ENCODE measurements at regions not wholly inside any gene's neighbourhood (a gene's known extent, or its start where the extent isn't known, plus 50 kb on each side); places are given as distances from the start of the nearest gene placed in this dataset.

DNA sequence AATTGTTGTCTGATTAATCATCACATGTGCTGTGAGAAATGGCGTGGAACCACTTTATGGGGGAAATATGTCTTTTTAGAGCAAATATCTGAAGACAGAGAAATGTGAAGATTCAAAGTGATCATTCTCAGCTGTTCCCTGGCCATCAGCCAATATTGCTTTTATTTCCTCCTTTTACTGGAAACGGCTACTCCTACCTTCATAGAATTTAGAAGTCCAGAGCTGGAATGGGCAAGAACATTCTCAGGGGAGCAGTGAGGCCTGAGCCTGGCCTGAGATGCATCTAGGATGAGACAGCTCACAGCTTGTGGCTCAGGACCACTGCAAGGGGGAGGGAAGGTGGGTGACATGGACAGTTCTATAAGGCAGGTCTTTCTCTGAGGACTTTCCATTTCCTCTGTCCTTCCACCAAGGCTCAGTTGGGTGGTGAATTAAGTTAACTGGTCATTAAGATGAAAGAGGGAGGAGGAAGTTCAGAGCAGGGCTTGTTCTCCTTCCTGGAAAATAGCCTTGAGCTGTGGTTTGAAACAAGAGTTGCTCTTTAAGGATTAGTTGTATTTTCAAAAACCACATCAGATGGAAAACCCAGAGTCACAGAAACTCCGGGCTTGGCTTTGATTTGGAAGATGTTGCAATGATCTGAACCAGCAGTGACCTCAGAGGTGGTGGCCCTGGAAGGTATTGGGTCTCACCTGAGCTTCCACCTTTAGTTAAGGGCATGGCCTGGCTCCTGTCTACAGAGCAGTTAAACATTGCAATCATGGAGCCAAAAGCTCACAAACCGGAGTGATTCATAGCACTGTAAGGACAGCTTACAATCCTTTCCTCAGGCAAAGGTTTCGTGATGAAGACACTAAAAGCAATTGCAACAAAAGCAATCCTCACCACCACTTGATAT, 144.3 kb downstream of the VAPA start:
- Histone ChIP-seq H3K36me3 (ENCODE audit: control insufficient read depth in 2 of 2, insufficient read depth in 1 of 2, low read length in 2 of 2) (no peaks in the 10 kb centered on the region), H3K4me1 (ENCODE audit: control insufficient read depth, insufficient read depth, low read length) (no peaks in the 10 kb centered on the region), H3K27ac (ENCODE audit: extremely low read depth, low read depth, low read length) (no peak overlapping the region), H3K9me3 (ENCODE audit: control insufficient read depth, insufficient read depth, low read depth, low read length) (no peaks in the 10 kb centered on the region), H3K4me3 (ENCODE audit: low read depth, low read length) (no peak overlapping the region)
- TF ChIP-seq ZNF354C (tag by site-specific recombination; IDR thresholded peaks at IDR 0.05; ENCODE audit: borderline replicate concordance, low read depth) (no peak), TCF7L2 (IDR thresholded peaks at IDR 0.05; ENCODE audit: borderline replicate concordance, low read depth, low read length) (no peak), ZNF48 (tag by site-specific recombination; IDR thresholded peaks at IDR 0.05) (no peak), ZXDB (tag by site-specific recombination; IDR thresholded peaks at IDR 0.05) (no peak), ZNF670 (tag by site-specific recombination; IDR thresholded peaks at IDR 0.05; ENCODE audit: low read depth) (no peak), ZNF555 (tag by site-specific recombination; conservative IDR thresholded peaks at IDR 0.05) (no peak), PRDM1 (tag by site-specific recombination; IDR thresholded peaks at IDR 0.05) (no peak), ZNF76 (tag by site-specific recombination; IDR thresholded peaks at IDR 0.05; ENCODE audit: borderline replicate concordance, low read depth) (no peak), ZNF324 (tag by site-specific recombination; IDR thresholded peaks at IDR 0.05) (no peak), ZNF621 (tag by site-specific recombination; IDR thresholded peaks at IDR 0.05) (no peak)
- TF ChIP-seq, protein P1, sequence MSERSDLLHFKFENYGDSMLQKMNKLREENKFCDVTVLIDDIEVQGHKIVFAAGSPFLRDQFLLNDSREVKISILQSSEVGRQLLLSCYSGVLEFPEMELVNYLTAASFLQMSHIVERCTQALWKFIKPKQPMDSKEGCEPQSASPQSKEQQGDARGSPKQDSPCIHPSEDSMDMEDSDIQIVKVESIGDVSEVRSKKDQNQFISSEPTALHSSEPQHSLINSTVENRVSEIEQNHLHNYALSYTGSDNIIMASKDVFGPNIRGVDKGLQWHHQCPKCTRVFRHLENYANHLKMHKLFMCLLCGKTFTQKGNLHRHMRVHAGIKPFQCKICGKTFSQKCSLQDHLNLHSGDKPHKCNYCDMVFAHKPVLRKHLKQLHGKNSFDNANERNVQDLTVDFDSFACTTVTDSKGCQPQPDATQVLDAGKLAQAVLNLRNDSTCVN (tag by site-specific recombination; optimal IDR thresholded peaks at IDR 0.05) = no peak
- TF ChIP-seq, protein P2, sequence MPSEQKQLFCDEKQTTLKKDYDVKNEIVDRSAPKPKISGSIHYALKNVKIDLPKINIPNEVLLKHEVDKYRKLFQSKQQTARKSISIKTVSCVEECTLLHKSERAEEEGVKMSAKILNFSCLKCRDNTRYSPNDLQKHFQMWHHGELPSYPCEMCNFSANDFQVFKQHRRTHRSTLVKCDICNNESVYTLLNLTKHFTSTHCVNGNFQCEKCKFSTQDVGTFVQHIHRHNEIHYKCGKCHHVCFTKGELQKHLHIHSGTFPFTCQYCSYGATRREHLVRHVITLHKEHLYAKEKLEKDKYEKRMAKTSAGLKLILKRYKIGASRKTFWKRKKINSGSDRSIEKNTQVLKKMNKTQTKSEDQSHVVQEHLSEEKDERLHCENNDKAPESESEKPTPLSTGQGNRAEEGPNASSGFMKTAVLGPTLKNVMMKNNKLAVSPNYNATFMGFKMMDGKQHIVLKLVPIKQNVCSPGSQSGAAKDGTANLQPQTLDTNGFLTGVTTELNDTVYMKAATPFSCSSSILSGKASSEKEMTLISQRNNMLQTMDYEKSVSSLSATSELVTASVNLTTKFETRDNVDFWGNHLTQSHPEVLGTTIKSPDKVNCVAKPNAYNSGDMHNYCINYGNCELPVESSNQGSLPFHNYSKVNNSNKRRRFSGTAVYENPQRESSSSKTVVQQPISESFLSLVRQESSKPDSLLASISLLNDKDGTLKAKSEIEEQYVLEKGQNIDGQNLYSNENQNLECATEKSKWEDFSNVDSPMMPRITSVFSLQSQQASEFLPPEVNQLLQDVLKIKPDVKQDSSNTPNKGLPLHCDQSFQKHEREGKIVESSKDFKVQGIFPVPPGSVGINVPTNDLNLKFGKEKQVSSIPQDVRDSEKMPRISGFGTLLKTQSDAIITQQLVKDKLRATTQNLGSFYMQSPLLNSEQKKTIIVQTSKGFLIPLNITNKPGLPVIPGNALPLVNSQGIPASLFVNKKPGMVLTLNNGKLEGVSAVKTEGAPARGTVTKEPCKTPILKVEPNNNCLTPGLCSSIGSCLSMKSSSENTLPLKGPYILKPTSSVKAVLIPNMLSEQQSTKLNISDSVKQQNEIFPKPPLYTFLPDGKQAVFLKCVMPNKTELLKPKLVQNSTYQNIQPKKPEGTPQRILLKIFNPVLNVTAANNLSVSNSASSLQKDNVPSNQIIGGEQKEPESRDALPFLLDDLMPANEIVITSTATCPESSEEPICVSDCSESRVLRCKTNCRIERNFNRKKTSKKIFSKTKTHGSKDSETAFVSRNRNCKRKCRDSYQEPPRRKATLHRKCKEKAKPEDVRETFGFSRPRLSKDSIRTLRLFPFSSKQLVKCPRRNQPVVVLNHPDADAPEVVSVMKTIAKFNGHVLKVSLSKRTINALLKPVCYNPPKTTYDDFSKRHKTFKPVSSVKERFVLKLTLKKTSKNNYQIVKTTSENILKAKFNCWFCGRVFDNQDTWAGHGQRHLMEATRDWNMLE (tag by site-specific recombination; conservative IDR thresholded peaks at IDR 0.05; ENCODE audit: low read depth) = no peak
- ChIA-PET CTCF (no interaction called here), POLR2A (interaction anchor here (0.6 to 1.4 kb wide), 2 partner anchors 74 to 396 kb away, joined by 3 read pairs; no protein-coding TSS in a partner anchor)

DNA sequence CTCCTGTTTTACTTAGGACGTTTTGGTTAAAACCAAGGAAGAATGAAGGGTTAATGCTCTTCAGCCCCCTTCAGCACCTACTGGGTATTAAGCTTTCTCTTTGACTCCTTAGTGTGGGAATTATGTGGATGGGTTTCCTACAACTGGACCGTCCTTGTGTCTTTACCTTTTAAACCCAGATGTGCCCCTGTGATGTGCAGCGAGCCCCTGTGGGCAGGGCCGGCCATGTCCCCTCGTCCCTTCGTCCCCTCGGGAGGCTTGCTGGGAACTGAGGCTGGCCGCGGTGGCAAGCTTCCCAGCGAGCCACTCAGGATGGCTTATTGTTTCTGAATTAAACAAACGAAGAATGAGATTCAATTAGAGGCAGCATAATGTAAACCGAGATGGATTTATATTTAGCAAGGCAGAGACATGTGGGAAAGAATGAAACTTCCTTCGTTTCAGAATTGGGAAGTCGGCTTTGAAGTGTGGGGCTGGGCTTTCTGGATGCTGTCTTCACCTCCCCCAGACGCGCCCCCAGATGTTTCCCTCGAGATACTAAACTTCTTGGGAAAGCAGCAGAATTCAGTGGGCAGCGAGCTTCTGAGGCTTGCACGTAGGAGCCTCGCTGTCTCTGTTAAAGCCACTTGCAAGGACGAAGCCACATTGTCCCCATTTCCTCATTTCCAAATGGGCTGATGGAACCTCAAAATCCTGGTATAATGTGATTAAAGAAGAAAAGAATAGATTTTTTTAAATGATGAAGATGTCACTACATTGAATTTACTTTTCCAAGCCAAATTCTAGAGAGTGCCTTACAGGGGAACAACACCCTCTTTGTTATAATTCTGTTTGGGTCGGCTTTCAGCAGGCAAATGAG, 146.0 kb downstream of the VAPA start:
- Histone ChIP-seq H3K4me1 (ENCODE audit: control insufficient read depth, insufficient read depth, low read length) (no peaks in the 10 kb centered on the region), H3K9me3 (ENCODE audit: control insufficient read depth, insufficient read depth, low read depth, low read length) (no peaks in the 10 kb centered on the region), H3K36me3 (ENCODE audit: control insufficient read depth in 2 of 2, insufficient read depth in 1 of 2, low read length in 2 of 2) (no peaks in the 10 kb centered on the region), H3K27ac (ENCODE audit: extremely low read depth, low read depth, low read length) (no peak overlapping the region), H3K4me3 (ENCODE audit: low read depth, low read length) (no peak overlapping the region)
- CTCF ChIA-PET = interaction anchor here (0.7 kb wide), 1 partner anchor 55 kb away, joined by 3 read pairs; no protein-coding TSS in a partner anchor
- POLR2A ChIA-PET = no interaction called here
- no peak for TF ChIP-seq ZNF404 (tag by site-specific recombination; IDR thresholded peaks at IDR 0.05)
- no peak for TF ChIP-seq ZNF184 (tag by site-specific recombination; IDR thresholded peaks at IDR 0.05)
- no peak for TF ChIP-seq ZNF239 (tag by site-specific recombination; IDR thresholded peaks at IDR 0.05)
- TF ChIP-seq, protein P1 (tag by site-specific recombination; optimal IDR thresholded peaks at IDR 0.05) = no peak
- no peak for TF ChIP-seq ZNF707 (tag by site-specific recombination; IDR thresholded peaks at IDR 0.05)
- no peak for TF ChIP-seq ZNF621 (tag by site-specific recombination; IDR thresholded peaks at IDR 0.05)
- TF ChIP-seq MZF1 (tag by site-specific recombination; IDR thresholded peaks at IDR 0.05; ENCODE audit: borderline replicate concordance) = no peak
- TF ChIP-seq ZNF23 (tag by site-specific recombination; IDR thresholded peaks at IDR 0.05; ENCODE audit: borderline replicate concordance) = no peak
- no peak for TF ChIP-seq YY1 (tag by site-specific recombination; IDR thresholded peaks at IDR 0.05)
- TF ChIP-seq, protein P3, sequence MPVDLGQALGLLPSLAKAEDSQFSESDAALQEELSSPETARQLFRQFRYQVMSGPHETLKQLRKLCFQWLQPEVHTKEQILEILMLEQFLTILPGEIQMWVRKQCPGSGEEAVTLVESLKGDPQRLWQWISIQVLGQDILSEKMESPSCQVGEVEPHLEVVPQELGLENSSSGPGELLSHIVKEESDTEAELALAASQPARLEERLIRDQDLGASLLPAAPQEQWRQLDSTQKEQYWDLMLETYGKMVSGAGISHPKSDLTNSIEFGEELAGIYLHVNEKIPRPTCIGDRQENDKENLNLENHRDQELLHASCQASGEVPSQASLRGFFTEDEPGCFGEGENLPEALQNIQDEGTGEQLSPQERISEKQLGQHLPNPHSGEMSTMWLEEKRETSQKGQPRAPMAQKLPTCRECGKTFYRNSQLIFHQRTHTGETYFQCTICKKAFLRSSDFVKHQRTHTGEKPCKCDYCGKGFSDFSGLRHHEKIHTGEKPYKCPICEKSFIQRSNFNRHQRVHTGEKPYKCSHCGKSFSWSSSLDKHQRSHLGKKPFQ (tag by site-specific recombination; IDR thresholded peaks at IDR 0.05) = no peak
- TF ChIP-seq, protein P4, sequence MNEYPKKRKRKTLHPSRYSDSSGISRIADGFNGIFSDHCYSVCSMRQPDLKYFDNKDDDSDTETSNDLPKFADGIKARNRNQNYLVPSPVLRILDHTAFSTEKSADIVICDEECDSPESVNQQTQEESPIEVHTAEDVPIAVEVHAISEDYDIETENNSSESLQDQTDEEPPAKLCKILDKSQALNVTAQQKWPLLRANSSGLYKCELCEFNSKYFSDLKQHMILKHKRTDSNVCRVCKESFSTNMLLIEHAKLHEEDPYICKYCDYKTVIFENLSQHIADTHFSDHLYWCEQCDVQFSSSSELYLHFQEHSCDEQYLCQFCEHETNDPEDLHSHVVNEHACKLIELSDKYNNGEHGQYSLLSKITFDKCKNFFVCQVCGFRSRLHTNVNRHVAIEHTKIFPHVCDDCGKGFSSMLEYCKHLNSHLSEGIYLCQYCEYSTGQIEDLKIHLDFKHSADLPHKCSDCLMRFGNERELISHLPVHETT (tag by site-specific recombination; IDR thresholded peaks at IDR 0.05) = no peak
